Keratinocyte (primary cell): ENCODE measurements at regions not wholly inside any gene's neighbourhood (a gene's known extent, or its start where the extent isn't known, plus 50 kb on each side); places are given as distances from the start of the nearest gene placed in this dataset.

ENCODE experiments used
- DNase-seq: peaks from one replicate; pipeline ENCODE4 v3.0.0-alpha.2; 2011; ENCODE audit warnings: low read depth, missing footprints, low spot score
- FAIRE-seq: peaks from 2 replicates; lab custom pipeline; 2011; peaks lifted over from hg19 to GRCh38; lab: Jason Lieb, UNC
- H2AFZ ChIP-seq: 2 replicates; pipeline ENCODE4 v1.6.0; 2012; ENCODE audit warnings: low read length, control low read depth, inconsistent platforms; ENCODE audit not compliant: control insufficient read depth
- H3K27ac ChIP-seq: 2 replicates; pipeline ENCODE4 v1.5.1; 2011; ENCODE audit warnings: low read length; ENCODE audit not compliant: control insufficient read depth, insufficient read depth
- H3K27me3 ChIP-seq: 3 replicates; pipeline ENCODE4 v1.6.0; 2011; ENCODE audit warnings: low read length; ENCODE audit not compliant: control insufficient read depth, insufficient read depth; ENCODE audit errors: extremely low read depth
- H3K36me3 ChIP-seq, 2 experiments: 2 replicates in 1 of 2; 3 replicates in 1 of 2; pipeline ENCODE4 v1.5.1; 2011; ENCODE audit warnings: low read length in 2 of 2, mild to moderate bottlenecking in 1 of 2; ENCODE audit not compliant: control insufficient read depth in 2 of 2, insufficient read depth in 2 of 2; ENCODE audit errors: extremely low read depth in 1 of 2
- H3K4me1 ChIP-seq: 3 replicates; pipeline ENCODE4 v1.5.1; 2011; ENCODE audit warnings: low read length; ENCODE audit not compliant: control insufficient read depth, insufficient read depth; ENCODE audit errors: extremely low read depth
- H3K4me2 ChIP-seq: 3 replicates; pipeline ENCODE4 v1.6.0; 2011; ENCODE audit warnings: low read depth, low read length; ENCODE audit not compliant: control insufficient read depth, insufficient read depth; ENCODE audit errors: extremely low read depth
- H3K4me3 ChIP-seq, 3 experiments: fragments of 200-600 bp in 1 of 3; sonication (generic) in 1 of 3; 2 replicates in 2 of 3; 3 replicates in 1 of 3; pipeline ENCODE4 v1.5.1; 2011 to 2016; ENCODE audit warnings: low read length in 3 of 3, mild to moderate bottlenecking in 3 of 3, control low read depth in 2 of 3, inconsistent platforms in 1 of 3, low read depth in 1 of 3, mixed read lengths in 1 of 3, mixed run types in 1 of 3, moderate library complexity in 1 of 3; ENCODE audit not compliant: control insufficient read depth in 2 of 3, insufficient read depth in 2 of 3; ENCODE audit errors: extremely low read depth in 1 of 3
- H3K79me2 ChIP-seq: 2 replicates; pipeline ENCODE4 v1.6.0; 2012; ENCODE audit warnings: low read length; ENCODE audit not compliant: control insufficient read depth, insufficient read depth
- H3K9ac ChIP-seq: 3 replicates; pipeline ENCODE4 v1.6.0; 2011; ENCODE audit warnings: low read length; ENCODE audit not compliant: control insufficient read depth, insufficient read depth; ENCODE audit errors: extremely low read depth
- H3K9me1 ChIP-seq: 3 replicates; pipeline ENCODE4 v1.6.0; 2011; ENCODE audit warnings: low read length; ENCODE audit not compliant: control insufficient read depth, insufficient read depth; ENCODE audit errors: extremely low read depth
- H3K9me3 ChIP-seq: 2 replicates; pipeline ENCODE4 v1.5.1; 2012; ENCODE audit warnings: low read depth, low read length; ENCODE audit not compliant: control insufficient read depth
- H4K20me1 ChIP-seq: 3 replicates; pipeline ENCODE4 v1.6.0; 2011; ENCODE audit warnings: low read length; ENCODE audit not compliant: control insufficient read depth, insufficient read depth; ENCODE audit errors: extremely low read depth
- CTCF ChIP-seq, 3 experiments: IDR thresholded peaks in 1 of 3; conservative IDR thresholded peaks in 1 of 3; optimal IDR thresholded peaks in 1 of 3; 2 replicates in 2 of 3; 3 replicates in 1 of 3; pipeline versions ENCODE3 to v1.5.1; 2011; ENCODE audit warnings: low read length in 3 of 3, mild to moderate bottlenecking in 3 of 3, moderate library complexity in 2 of 3, control low read depth in 1 of 3, inconsistent platforms in 1 of 3; ENCODE audit not compliant: insufficient read depth in 2 of 3; ENCODE audit errors: extremely low read depth in 1 of 3
- EZH2 ChIP-seq: IDR thresholded peaks from one replicate; pipeline ENCODE4 v1.6.1; 2012; ENCODE audit warnings: inconsistent platforms, mild to moderate bottlenecking, low read length, moderate library complexity
- dilution Hi-C: fragments of 300-500 bp; cut with MboI; formaldehyde crosslinking; loops from one replicate; pipeline ENCODE4 v1.7.0; 2020; ENCODE audit warnings: low sequenced_read_pairs; ENCODE audit not compliant: extremely low pct_ligation_motif_present

- no peak for TF ChIP-seq CTCF (optimal IDR thresholded peaks at IDR 0.05 in 1 of 3, IDR thresholded peaks at IDR 0.05 in 1 of 3, conservative IDR thresholded peaks at IDR 0.05 in 1 of 3; ENCODE audit: extremely low read depth in 1 of 3, insufficient read depth in 2 of 3, low read length in 3 of 3)
- no peak for TF ChIP-seq EZH2
- Histone ChIP-seq H3K36me3 (no peaks in the 10 kb centered on the region), H3K9me3 (no peaks in the 10 kb centered on the region), H3K27me3 (no peaks in the 10 kb centered on the region), H3K4me1 (no peaks in the 10 kb centered on the region), H4K20me1 (no peaks in the 10 kb centered on the region), H2AFZ (no peak overlapping the region), H3K9me1 (no peaks in the 10 kb centered on the region), H3K4me2 (no peak overlapping the region), H3K27ac (no peak overlapping the region), H3K9ac (no peak overlapping the region), H3K4me3 (no peak overlapping the region), H3K79me2 (no peaks in the 10 kb centered on the region)
- FAIRE-seq (no peak), DNase-seq (no peak)
- dilution Hi-C loops, result no loop called here
Observed at GRCh38 chr14:97624985-97625384, 827.8 kb downstream of the VRK1 start.

- no peak for FAIRE-seq
- dilution Hi-C loops, result no loop called here
Observed at GRCh38 chr14:97625477-97625876, 828.3 kb downstream of the VRK1 start.

More at GRCh38 chr14:97625477-97625876, 828.3 kb downstream of the VRK1 start:
- Histone ChIP-seq H3K79me2 (no peaks in the 10 kb centered on the region), H3K4me2 (no peak overlapping the region), H4K20me1 (no peaks in the 10 kb centered on the region), H3K9me1 (no peaks in the 10 kb centered on the region), H3K4me3 (no peak overlapping the region), H3K27me3 (no peaks in the 10 kb centered on the region), H3K9me3 (no peaks in the 10 kb centered on the region), H3K27ac (no peak overlapping the region), H3K9ac (no peak overlapping the region), H2AFZ (no peak overlapping the region), H3K4me1 (no peaks in the 10 kb centered on the region), H3K36me3 (no peaks in the 10 kb centered on the region)
- TF ChIP-seq EZH2 (no peak), CTCF (optimal IDR thresholded peaks at IDR 0.05 in 1 of 3, IDR thresholded peaks at IDR 0.05 in 1 of 3, conservative IDR thresholded peaks at IDR 0.05 in 1 of 3; ENCODE audit: extremely low read depth in 1 of 3, insufficient read depth in 2 of 3, low read length in 3 of 3) (no peak)
- DNase-seq, result no peak
